Calu3 (cell line): ENCODE measurements at regions not wholly inside any gene's neighbourhood (a gene's known extent, or its start where the extent isn't known, plus 50 kb on each side); places are given as distances from the start of the nearest gene placed in this dataset.

Experiments used
- BruUV-seq: library from RNA; stranded (reverse); fragments of 400-500 nt; replicated peaks from 2 replicates; lab custom pipeline; 2021; lab: Mats Ljungman, UMichigan
- CTCF ChIA-PET: fragments of 300-600 bp; sonication (Branson Sonifier 250); formaldehyde crosslinking; loops from one replicate; lab custom pipeline; 2022; ENCODE audit warnings: antibody characterized with exemption; lab: Charles Lee
- DNase-seq: peaks from one replicate; pipeline ENCODE4 v3.0.0; 2022
- H3K27ac Mint-ChIP-seq: one replicate; pipeline ENCODE4 v1.8.0; 2022; ENCODE audit warnings: mixed read lengths; ENCODE audit not compliant: unreplicated experiment
- H3K27me3 Mint-ChIP-seq: one replicate; pipeline ENCODE4 v1.8.0; 2022; ENCODE audit warnings: mixed read lengths; ENCODE audit not compliant: unreplicated experiment
- H3K36me3 Mint-ChIP-seq: one replicate; pipeline ENCODE4 v1.8.0; 2022; ENCODE audit warnings: mild to moderate bottlenecking, moderate library complexity, mixed read lengths; ENCODE audit not compliant: insufficient read depth, unreplicated experiment
- H3K4me1 Mint-ChIP-seq: one replicate; pipeline ENCODE4 v1.8.0; 2022; ENCODE audit warnings: mild to moderate bottlenecking, low read depth, mixed read lengths; ENCODE audit not compliant: unreplicated experiment
- H3K4me3 Mint-ChIP-seq: one replicate; pipeline ENCODE4 v1.8.0; 2022; ENCODE audit warnings: mild to moderate bottlenecking, low read depth, moderate library complexity, mixed read lengths; ENCODE audit not compliant: unreplicated experiment
- H3K9me3 Mint-ChIP-seq: one replicate; pipeline ENCODE4 v1.8.0; 2022; ENCODE audit warnings: low read depth, mixed read lengths; ENCODE audit not compliant: unreplicated experiment
- intact Hi-C: fragments of 100-400 bp; cut with micrococcal nuclease; formaldehyde crosslinking; loops from one replicate; pipeline ENCODE4 v1.10.0; 2022; ENCODE audit not compliant: unreplicated experiment
- TF ChIP-seq, protein P1 (sequence below): fragments of 200-600 bp; IDR thresholded peaks from one replicate; pipeline ENCODE4 v1.8.0; 2022; ENCODE audit warnings: antibody characterized with exemption; ENCODE audit not compliant: unreplicated experiment

DNA sequence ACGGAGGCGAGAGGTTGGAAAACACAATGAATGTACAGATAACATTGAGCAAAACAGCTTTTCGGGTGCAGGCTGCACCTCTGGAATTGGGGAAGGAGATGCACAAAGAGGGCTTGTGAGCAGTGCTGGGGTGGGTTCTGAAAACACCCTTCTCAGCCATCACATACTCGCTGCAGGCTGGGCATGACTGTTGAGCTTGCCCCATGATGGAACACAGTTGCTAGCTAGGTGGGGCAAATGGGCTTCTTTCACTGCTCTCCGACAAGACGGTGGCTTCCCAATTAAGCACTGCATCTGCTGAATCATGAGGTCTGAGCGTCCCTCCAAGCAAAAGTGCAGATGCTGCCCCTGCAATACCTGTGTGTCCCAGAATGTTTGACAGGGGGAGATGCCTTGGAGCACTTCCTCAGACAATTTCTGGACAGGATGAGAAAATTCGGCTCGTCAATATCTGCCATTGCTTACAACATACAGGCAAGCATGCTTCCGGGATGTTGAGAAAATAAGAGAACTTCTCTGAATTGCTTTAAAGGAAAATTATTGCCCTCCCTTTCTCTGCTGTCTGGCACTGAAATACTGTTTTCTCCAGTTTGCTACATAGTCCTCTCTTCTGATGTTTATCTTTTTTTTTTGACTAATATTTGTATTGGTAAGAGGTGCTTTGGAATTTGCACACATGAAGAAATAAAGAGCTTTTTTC is 77.3 kb upstream of the SH3BP4 start:
- Mint-ChIP-seq H3K4me3 (no peak overlapping the region), H3K4me1 (no peaks in the 10 kb centered on the region), H3K36me3 (no peaks in the 10 kb centered on the region), H3K9me3 (peaks cover 7% of the 10 kb centered on the region), H3K27me3 (peaks cover 23% of the 10 kb centered on the region), H3K27ac (no peak overlapping the region)
- intact Hi-C loops: no loop called here
- no peak for DNase-seq
- CTCF ChIA-PET: interaction anchor here (1.3 kb wide), 1 partner anchor 13 kb away, joined by 3 read pairs; no protein-coding TSS in a partner anchor
- TF ChIP-seq, protein P1, sequence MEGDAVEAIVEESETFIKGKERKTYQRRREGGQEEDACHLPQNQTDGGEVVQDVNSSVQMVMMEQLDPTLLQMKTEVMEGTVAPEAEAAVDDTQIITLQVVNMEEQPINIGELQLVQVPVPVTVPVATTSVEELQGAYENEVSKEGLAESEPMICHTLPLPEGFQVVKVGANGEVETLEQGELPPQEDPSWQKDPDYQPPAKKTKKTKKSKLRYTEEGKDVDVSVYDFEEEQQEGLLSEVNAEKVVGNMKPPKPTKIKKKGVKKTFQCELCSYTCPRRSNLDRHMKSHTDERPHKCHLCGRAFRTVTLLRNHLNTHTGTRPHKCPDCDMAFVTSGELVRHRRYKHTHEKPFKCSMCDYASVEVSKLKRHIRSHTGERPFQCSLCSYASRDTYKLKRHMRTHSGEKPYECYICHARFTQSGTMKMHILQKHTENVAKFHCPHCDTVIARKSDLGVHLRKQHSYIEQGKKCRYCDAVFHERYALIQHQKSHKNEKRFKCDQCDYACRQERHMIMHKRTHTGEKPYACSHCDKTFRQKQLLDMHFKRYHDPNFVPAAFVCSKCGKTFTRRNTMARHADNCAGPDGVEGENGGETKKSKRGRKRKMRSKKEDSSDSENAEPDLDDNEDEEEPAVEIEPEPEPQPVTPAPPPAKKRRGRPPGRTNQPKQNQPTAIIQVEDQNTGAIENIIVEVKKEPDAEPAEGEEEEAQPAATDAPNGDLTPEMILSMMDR: no peak
- no TSS peak for BruUV-seq

DNA sequence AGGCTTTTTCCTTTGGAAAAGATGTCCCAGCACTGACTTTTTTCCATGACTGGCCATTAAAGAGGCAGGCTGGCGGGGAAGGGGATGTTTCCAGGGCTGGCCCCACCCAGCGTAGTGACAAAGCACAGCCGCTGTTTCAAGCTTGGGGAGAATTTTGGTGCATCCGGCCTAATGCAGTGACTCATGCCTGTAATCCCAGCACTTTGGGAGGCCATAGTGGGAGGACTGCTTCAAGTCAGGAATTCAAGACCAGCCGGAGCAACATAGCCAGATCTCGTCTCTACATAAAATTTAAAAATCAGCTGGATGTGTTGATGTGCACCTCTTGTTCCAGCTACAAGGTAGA is 78.0 kb upstream of the SH3BP4 start:
- TF ChIP-seq, protein P1: no peak
- Mint-ChIP-seq H3K4me1 (no peaks in the 10 kb centered on the region), H3K27ac (no peak overlapping the region), H3K9me3 (peaks cover 7% of the 10 kb centered on the region), H3K27me3 (peaks cover 23% of the 10 kb centered on the region), H3K36me3 (no peaks in the 10 kb centered on the region), H3K4me3 (no peak overlapping the region)
- CTCF ChIA-PET: interaction anchor here (1.3 kb wide), 1 partner anchor 14 kb away, joined by 3 read pairs; no protein-coding TSS in a partner anchor
- BruUV-seq: no TSS peak
- intact Hi-C loops: no loop called here
- DNase-seq: no peak

DNA sequence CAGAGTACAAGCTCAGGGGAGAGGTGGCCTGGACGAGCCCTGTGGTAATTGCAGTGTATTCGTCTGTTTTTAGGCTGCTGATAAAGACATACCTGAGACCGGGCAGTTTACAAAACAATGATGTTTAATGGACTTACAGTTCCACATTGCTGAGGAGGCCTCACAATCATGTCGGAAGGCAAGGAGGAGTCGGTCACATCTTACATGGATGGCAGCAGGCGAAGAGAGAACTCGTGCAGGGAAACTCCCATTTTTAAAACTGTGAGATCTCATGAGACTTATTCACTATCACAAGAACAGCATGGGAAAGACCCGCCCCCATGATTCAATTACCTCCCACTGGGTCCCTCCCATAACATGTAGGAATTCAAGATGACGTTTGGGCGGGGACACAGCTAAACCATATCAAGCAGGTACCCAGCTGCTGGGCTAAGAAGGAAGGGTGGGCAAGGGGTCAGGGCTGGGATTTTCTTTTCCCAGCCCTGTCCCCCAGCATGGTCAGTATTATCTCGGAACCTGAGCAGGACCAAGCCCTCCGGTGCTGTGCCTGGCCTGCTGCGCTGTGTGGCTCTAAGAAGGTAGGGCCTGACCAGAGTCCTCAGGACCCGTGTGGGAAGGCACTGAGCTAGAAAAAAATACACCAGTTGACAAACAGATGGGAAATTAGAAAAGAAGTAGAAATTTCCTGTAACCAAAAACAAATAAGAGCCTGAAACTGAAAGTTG is 78.6 kb upstream of the SH3BP4 start:
- TF ChIP-seq, protein P1: no peak
- intact Hi-C loops: no loop called here
- no peak overlapping the region for H3K27ac Mint-ChIP-seq
- CTCF ChIA-PET: interaction anchor here (1.3 kb wide), 1 partner anchor 15 kb away, joined by 3 read pairs; no protein-coding TSS in a partner anchor
- H3K4me3 Mint-ChIP-seq: no peak overlapping the region
- DNase-seq: no peak
- H3K36me3 Mint-ChIP-seq: no peaks in the 10 kb centered on the region
- BruUV-seq: no TSS peak
- H3K27me3 Mint-ChIP-seq: peaks cover 23% of the 10 kb centered on the region
- no peaks in the 10 kb centered on the region for H3K4me1 Mint-ChIP-seq
- H3K9me3 Mint-ChIP-seq: peaks cover 7% of the 10 kb centered on the region

DNA sequence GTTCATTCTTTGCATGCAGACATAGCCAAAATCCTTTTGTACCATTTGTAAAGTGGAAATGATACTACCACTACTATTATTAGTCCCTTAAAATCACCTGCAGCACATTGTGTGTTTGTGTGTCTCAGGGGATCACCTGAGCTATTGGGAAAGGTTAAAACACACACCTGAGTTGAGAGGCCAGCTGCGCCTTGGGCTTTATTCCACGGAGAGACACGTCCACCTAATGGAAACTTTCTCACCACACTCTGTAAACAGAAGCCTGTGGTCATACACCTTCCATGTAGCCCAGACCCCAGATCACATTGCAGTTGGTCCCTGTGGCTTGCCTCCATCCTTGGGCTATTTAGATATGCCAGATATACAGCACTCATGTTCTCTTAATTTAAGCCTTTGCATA is 81.8 kb upstream of the SH3BP4 start:
- CTCF ChIA-PET: no interaction called here
- TF ChIP-seq, protein P1: no peak
- Mint-ChIP-seq H3K4me3 (no peak overlapping the region), H3K27me3 (peaks cover 7% of the 10 kb centered on the region), H3K36me3 (no peaks in the 10 kb centered on the region), H3K9me3 (peaks cover 3% of the 10 kb centered on the region), H3K27ac (no peak overlapping the region), H3K4me1 (no peaks in the 10 kb centered on the region)
- no TSS peak for BruUV-seq
- no peak for DNase-seq
- intact Hi-C loops: no loop called here
